H9 (cell line): ENCODE measurements at regions not wholly inside any gene's neighbourhood (a gene's known extent, or its start where the extent isn't known, plus 50 kb on each side); places are given as distances from the start of the nearest gene placed in this dataset.

ENCODE experiments used
- DNase-seq: peaks from one replicate; pipeline ENCODE4 v3.0.0-alpha.2; 2017
- H2AFZ ChIP-seq: one replicate; pipeline ENCODE4 v1.6.1; 2013; ENCODE audit warnings: mild to moderate bottlenecking, low read length, control low read depth, moderate library complexity
- H2AK5ac ChIP-seq: 2 replicates; pipeline ENCODE4 v1.6.1; 2013; ENCODE audit warnings: low read length, control low read depth, mixed read lengths; ENCODE audit not compliant: insufficient read length
- H2BK120ac ChIP-seq: one replicate; pipeline ENCODE4 v1.6.1; 2013; ENCODE audit warnings: low read depth, mild to moderate bottlenecking, low read length, control low read depth, inconsistent platforms; ENCODE audit not compliant: poor library complexity, severe bottlenecking
- H2BK12ac ChIP-seq: 2 replicates; pipeline ENCODE4 v1.6.1; 2013; ENCODE audit warnings: low read length, control low read depth, mixed read lengths, low read depth; ENCODE audit not compliant: insufficient read length
- H2BK15ac ChIP-seq: 2 replicates; pipeline ENCODE4 v1.6.1; 2013; ENCODE audit warnings: low read depth, low read length, control low read depth
- H2BK20ac ChIP-seq: one replicate; pipeline ENCODE4 v1.6.1; 2013; ENCODE audit warnings: low read depth, mild to moderate bottlenecking, low read length, control low read depth, inconsistent platforms; ENCODE audit not compliant: poor library complexity, severe bottlenecking
- H2BK5ac ChIP-seq: 2 replicates; pipeline ENCODE4 v1.6.1; 2013; ENCODE audit warnings: low read length, control low read depth, mixed read lengths; ENCODE audit not compliant: insufficient read length
- H3K14ac ChIP-seq: 2 replicates; pipeline ENCODE4 v1.6.1; 2013; ENCODE audit warnings: low read length, control low read depth; ENCODE audit not compliant: insufficient read depth
- H3K18ac ChIP-seq: 2 replicates; pipeline ENCODE4 v1.6.1; 2013; ENCODE audit warnings: low read depth, mild to moderate bottlenecking, mixed read lengths, low read length, control low read depth; ENCODE audit not compliant: insufficient read length
- H3K23ac ChIP-seq: 2 replicates; pipeline ENCODE4 v1.6.1; 2013; ENCODE audit warnings: low read length, control low read depth, mixed read lengths, low read depth; ENCODE audit not compliant: insufficient read length
- H3K23me2 ChIP-seq: 2 replicates; pipeline ENCODE4 v1.6.1; 2013; ENCODE audit warnings: low read depth, mild to moderate bottlenecking, mixed read lengths, low read length, control low read depth; ENCODE audit not compliant: insufficient read length, poor library complexity, severe bottlenecking
- H3K27ac ChIP-seq: 2 replicates; pipeline ENCODE4 v1.5.1; 2013; ENCODE audit warnings: low read length, control low read depth, mixed read lengths, low read depth; ENCODE audit not compliant: insufficient read length
- H3K27me3 ChIP-seq: 2 replicates; pipeline ENCODE4 v1.6.1; 2013; ENCODE audit warnings: low read length, control low read depth, inconsistent platforms; ENCODE audit not compliant: insufficient read depth
- H3K4ac ChIP-seq: 2 replicates; pipeline ENCODE4 v1.6.1; 2013; ENCODE audit warnings: low read depth, mild to moderate bottlenecking, control low read depth, inconsistent platforms, low read length, moderate library complexity
- H3K4me1 ChIP-seq: 2 replicates; pipeline ENCODE4 v1.6.1; 2013; ENCODE audit warnings: low read length, control low read depth, inconsistent platforms; ENCODE audit not compliant: insufficient read depth
- H3K4me2 ChIP-seq: 2 replicates; pipeline ENCODE4 v1.6.1; 2013; ENCODE audit warnings: low read length, control low read depth, mixed read lengths; ENCODE audit not compliant: insufficient read length, insufficient read depth
- H3K56ac ChIP-seq: 2 replicates; pipeline ENCODE4 v1.6.1; 2013; ENCODE audit warnings: low read depth, mild to moderate bottlenecking, mixed read lengths, low read length, control low read depth; ENCODE audit not compliant: insufficient read length
- H3K79me1 ChIP-seq: 2 replicates; pipeline ENCODE4 v1.6.1; 2013; ENCODE audit warnings: low read depth, mild to moderate bottlenecking, moderate library complexity, low read length, control low read depth, inconsistent platforms; ENCODE audit not compliant: insufficient read depth, poor library complexity, severe bottlenecking
- H3K79me2 ChIP-seq: 2 replicates; pipeline ENCODE4 v1.6.1; 2013; ENCODE audit warnings: low read length, control low read depth, inconsistent platforms; ENCODE audit not compliant: insufficient read depth
- H3K9ac ChIP-seq: 2 replicates; pipeline ENCODE4 v1.6.1; 2013; ENCODE audit warnings: low read length, control low read depth, mixed read lengths; ENCODE audit not compliant: insufficient read length; ENCODE audit errors: extremely low read depth
- H3K9me3 ChIP-seq: one replicate; pipeline ENCODE4 v1.6.1; 2013; ENCODE audit warnings: low read depth, low read length, inconsistent platforms; ENCODE audit not compliant: control insufficient read depth
- H3T11ph ChIP-seq: one replicate; pipeline ENCODE4 v1.6.1; 2013; ENCODE audit warnings: mild to moderate bottlenecking, low read length, control low read depth, inconsistent platforms
- H4K20me1 ChIP-seq: one replicate; pipeline ENCODE4 v1.6.1; 2013; ENCODE audit not compliant: control insufficient read depth, insufficient read length, insufficient read depth
- H4K5ac ChIP-seq: 2 replicates; pipeline ENCODE4 v1.6.1; 2013; ENCODE audit warnings: low read depth, mild to moderate bottlenecking, mixed read lengths, low read length, control low read depth; ENCODE audit not compliant: insufficient read length
- H4K8ac ChIP-seq: replicated peaks from 2 replicates; pipeline ENCODE4 v1.6.1; 2013; ENCODE audit warnings: low read length, control low read depth, mixed read lengths, low read depth; ENCODE audit not compliant: insufficient read length
- H4K91ac ChIP-seq: 2 replicates; pipeline ENCODE4 v1.6.1; 2013; ENCODE audit warnings: low read depth, mild to moderate bottlenecking, moderate library complexity, mixed read lengths, low read length, control low read depth; ENCODE audit not compliant: insufficient read length
- H3K27ac Mint-ChIP-seq, 3 experiments: 2 replicates in 2 of 3; 3 replicates in 1 of 3; pipeline ENCODE4 v1.8.0; 2020 to 2021; ENCODE audit warnings: mixed read lengths in 3 of 3, mild to moderate bottlenecking in 1 of 3, moderate library complexity in 1 of 3
- H3K27me3 Mint-ChIP-seq: 2 replicates; pipeline ENCODE4 v1.8.0; 2021; ENCODE audit warnings: low read depth, mild to moderate bottlenecking, moderate library complexity, mixed read lengths
- H3K36me3 Mint-ChIP-seq, 3 experiments: 2 replicates in 2 of 3; 3 replicates in 1 of 3; pipeline ENCODE4 v1.8.0; 2020 to 2021; ENCODE audit warnings: low read depth in 3 of 3, mixed read lengths in 3 of 3; ENCODE audit not compliant: insufficient read depth in 1 of 3
- H3K4me1 Mint-ChIP-seq, 2 experiments: 2 replicates each; pipeline ENCODE4 v1.8.0; 2020; ENCODE audit warnings: mixed read lengths in 2 of 2
- H3K4me3 Mint-ChIP-seq, 2 experiments: 2 replicates in 1 of 2; 3 replicates in 1 of 2; pipeline ENCODE4 v1.8.0; 2020 to 2021; ENCODE audit warnings: mild to moderate bottlenecking in 2 of 2, mixed read lengths in 2 of 2, moderate library complexity in 1 of 2
- H3K9me3 Mint-ChIP-seq, 2 experiments: 2 replicates in 1 of 2; 3 replicates in 1 of 2; pipeline ENCODE4 v1.8.0; 2020; ENCODE audit warnings: mild to moderate bottlenecking in 2 of 2, mixed read lengths in 2 of 2, moderate library complexity in 1 of 2
- CTCF ChIP-seq: fragments of 200-600 bp; sonication (generic); conservative IDR thresholded peaks from 3 replicates; pipeline ENCODE4 v1.8.0; 2021; ENCODE audit warnings: antibody characterized with exemption, mild to moderate bottlenecking
- WGBS: extraction: QIAGEN DNeasy Blood & Tissue Kit; methylation state at CpG from one replicate; pipeline ENCODE4 v1.1.7; 2013; ENCODE audit warnings: missing lambda C conversion rate, low lambda C conversion rate, mixed read lengths; ENCODE audit not compliant: insufficient read length; ENCODE audit errors: extremely low coverage; 5-methylcytosine and 5-hydroxymethylcytosine counted together

- Mint-ChIP-seq H3K36me3 (no peaks in the 10 kb centered on the region; a peak in 1 of 7 replicates), H3K4me1 (no peaks in the 10 kb centered on the region; a peak in 1 of 4 replicates), H3K27me3 (no peaks in the 10 kb centered on the region; the same call in 1 of the 2 replicates), H3K9me3 (no peaks in the 10 kb centered on the region; a peak in 1 of 5 replicates), H3K27ac (no peak overlapping the region), H3K4me3 (no peak overlapping the region)
- Histone ChIP-seq H3K9me3 (no peaks in the 10 kb centered on the region), H2BK15ac (no peak overlapping the region), H2AFZ (no peak overlapping the region), H3K14ac (no peak overlapping the region), H2BK120ac (no peak overlapping the region), H3K4ac (no peak overlapping the region), H4K8ac (no peak overlapping the region), H3K56ac (no peak overlapping the region), H3K4me2 (no peak overlapping the region), H3K23me2 (no peaks in the 10 kb centered on the region), H2BK20ac (no peak overlapping the region), H3K23ac (no peak overlapping the region), H3T11ph (no peak overlapping the region), H3K18ac (no peak overlapping the region), H4K20me1 (no peaks in the 10 kb centered on the region), H4K91ac (no peak overlapping the region), H3K27me3 (no peaks in the 10 kb centered on the region), H3K27ac (no peak overlapping the region), H2BK12ac (no peak overlapping the region), H3K4me1 (no peaks in the 10 kb centered on the region), H2AK5ac (no peak overlapping the region), H3K79me2 (no peaks in the 10 kb centered on the region), H3K79me1 (no peaks in the 10 kb centered on the region), H3K9ac (no peak overlapping the region), H2BK5ac (no peak overlapping the region), H4K5ac (no peak overlapping the region)
- TF ChIP-seq CTCF, result no peak
- WGBS, result no CpG with 5 or more reads among the region's 6 CpGs
- DNase-seq, result no peak
Measured at GRCh38 chr2:203619267-203619878, 84.3 kb upstream of the RAPH1 start.
